ENCODE measurements at regions not wholly inside any gene's neighbourhood (a gene's known extent, or its start where the extent isn't known, plus 50 kb on each side); places are given as distances from the start of the nearest gene placed in this dataset.

- TF ChIP-seq POLR2A (IDR thresholded peaks at IDR 0.05): no peak
- no peak for TF ChIP-seq CTCF (IDR thresholded peaks at IDR 0.05)
Measured at GRCh38 chr20:4305091-4305490, 56.0 kb upstream of the ADRA1D start.
